ENCODE measurements at regions not wholly inside any gene's neighbourhood (a gene's known extent, or its start where the extent isn't known, plus 50 kb on each side); places are given as distances from the start of the nearest gene placed in this dataset.

DNA sequence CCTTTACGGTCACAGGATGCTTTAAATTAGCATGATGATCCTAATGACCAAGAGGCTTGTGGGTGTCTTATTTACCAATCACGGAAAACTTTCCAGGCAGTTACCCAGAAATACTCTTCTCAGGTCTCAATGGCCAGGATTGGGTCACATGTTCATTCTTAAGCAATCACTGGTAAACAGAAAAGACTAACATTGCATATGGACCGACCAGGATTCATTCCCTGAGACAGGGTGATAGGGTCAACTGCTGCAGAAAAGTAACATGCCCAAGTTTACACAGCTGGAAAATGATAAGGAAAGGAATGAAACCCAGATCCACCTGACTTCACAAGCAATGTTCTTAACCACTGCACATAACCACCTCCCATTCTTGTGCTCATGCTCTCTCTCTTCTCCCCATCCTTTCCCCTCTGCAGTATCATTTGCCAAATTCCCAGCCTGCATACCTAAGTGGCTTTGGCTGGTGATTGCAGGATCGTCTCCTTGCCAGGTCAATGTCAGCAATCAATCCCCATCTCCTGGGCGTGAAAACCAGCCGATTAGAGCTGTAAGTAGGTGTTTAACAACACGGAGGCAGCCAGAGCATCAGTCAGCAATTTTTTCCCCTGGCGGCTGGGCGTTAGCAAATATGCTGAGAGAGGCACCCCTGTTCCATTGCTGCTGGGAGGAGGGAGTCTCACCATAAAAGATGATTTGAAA, 219.4 kb downstream of the NMUR2 start:
- TF ChIP-seq, protein P1, sequence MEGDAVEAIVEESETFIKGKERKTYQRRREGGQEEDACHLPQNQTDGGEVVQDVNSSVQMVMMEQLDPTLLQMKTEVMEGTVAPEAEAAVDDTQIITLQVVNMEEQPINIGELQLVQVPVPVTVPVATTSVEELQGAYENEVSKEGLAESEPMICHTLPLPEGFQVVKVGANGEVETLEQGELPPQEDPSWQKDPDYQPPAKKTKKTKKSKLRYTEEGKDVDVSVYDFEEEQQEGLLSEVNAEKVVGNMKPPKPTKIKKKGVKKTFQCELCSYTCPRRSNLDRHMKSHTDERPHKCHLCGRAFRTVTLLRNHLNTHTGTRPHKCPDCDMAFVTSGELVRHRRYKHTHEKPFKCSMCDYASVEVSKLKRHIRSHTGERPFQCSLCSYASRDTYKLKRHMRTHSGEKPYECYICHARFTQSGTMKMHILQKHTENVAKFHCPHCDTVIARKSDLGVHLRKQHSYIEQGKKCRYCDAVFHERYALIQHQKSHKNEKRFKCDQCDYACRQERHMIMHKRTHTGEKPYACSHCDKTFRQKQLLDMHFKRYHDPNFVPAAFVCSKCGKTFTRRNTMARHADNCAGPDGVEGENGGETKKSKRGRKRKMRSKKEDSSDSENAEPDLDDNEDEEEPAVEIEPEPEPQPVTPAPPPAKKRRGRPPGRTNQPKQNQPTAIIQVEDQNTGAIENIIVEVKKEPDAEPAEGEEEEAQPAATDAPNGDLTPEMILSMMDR (IDR thresholded peaks at IDR 0.05), result no peak
- peaks cover 0 to 5% of the 10 kb centered on the region in 2 donors for H3K4me1 ChIP-seq
- H3K27ac ChIP-seq, result no peak overlapping the region
- H3K4me3 ChIP-seq, result no peak overlapping the region
- H3K36me3 ChIP-seq, result no peaks in the 10 kb centered on the region
- no peak for DNase-seq (ENCODE audit: low spot score in 2 of 2)
- intact Hi-C loops (cut with DNase I), result no loop called here
- no peaks in the 10 kb centered on the region for H3K9me3 ChIP-seq
- H3K27me3 ChIP-seq, result no peaks in the 10 kb centered on the region

DNA sequence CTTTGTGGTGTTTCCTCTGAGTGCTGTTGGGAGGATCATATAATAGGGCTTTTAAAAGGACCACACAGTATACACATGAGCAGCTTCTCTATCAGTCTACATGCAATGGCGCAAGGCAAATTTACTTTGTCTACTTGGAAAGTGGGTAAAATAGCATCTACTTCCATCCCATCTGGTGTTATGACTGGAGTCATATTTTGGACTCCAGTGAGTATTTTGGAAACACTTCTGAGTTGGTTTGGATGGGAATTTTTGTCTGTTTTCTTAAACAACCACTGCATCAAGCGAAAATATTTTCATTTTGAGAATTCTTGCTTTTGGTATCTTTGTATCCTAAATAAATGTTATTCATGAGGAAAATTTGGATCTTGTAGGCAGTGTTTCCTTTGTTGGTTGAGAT, 220.8 kb downstream of the NMUR2 start:
- Histone ChIP-seq H3K4me1 (peaks cover 0 to 5% of the 10 kb centered on the region in 2 donors), H3K4me3 (no peak overlapping the region)
- TF ChIP-seq, protein P1 (IDR thresholded peaks at IDR 0.05), result no peak

DNA sequence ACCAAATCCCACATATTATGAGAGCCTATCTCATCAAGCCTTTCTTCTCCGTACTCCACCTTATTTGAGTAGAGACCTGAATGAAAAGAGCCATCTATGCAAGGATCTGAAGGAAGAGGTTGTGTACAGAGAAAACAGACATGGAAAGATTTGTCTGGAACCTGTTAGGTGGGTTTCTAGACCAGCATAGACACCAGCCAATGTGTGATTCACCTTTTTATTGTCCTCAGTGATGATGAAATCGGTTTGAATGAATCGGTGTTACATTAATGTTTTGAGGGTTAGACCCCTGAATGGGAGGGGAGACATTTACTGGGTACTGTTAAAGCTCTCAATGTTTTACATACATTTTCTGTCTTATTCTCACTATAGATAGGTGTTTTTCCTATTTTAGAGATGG, 223.6 kb downstream of the NMUR2 start:
- no peak overlapping the region for H3K4me3 ChIP-seq
- H3K4me1 ChIP-seq, result peaks cover 0 to 2% of the 10 kb centered on the region in 2 donors
- H3K27ac ChIP-seq, result no peak overlapping the region
- TF ChIP-seq, protein P1 (IDR thresholded peaks at IDR 0.05), result no peak
- no peaks in the 10 kb centered on the region for H3K36me3 ChIP-seq
- intact Hi-C loops (cut with DNase I), result no loop called here
- H3K9me3 ChIP-seq, result no peaks in the 10 kb centered on the region
- DNase-seq (ENCODE audit: low spot score in 2 of 2), result no peak
- H3K27me3 ChIP-seq, result no peaks in the 10 kb centered on the region

More for the DNA sequence above, 220.8 kb downstream of the NMUR2 start:
- H3K27ac ChIP-seq, result no peak overlapping the region
- DNase-seq (ENCODE audit: low spot score in 2 of 2), result no peak
- no peaks in the 10 kb centered on the region for H3K36me3 ChIP-seq
- intact Hi-C loops (cut with DNase I), result no loop called here
- H3K27me3 ChIP-seq, result no peaks in the 10 kb centered on the region
- no peaks in the 10 kb centered on the region for H3K9me3 ChIP-seq

DNA sequence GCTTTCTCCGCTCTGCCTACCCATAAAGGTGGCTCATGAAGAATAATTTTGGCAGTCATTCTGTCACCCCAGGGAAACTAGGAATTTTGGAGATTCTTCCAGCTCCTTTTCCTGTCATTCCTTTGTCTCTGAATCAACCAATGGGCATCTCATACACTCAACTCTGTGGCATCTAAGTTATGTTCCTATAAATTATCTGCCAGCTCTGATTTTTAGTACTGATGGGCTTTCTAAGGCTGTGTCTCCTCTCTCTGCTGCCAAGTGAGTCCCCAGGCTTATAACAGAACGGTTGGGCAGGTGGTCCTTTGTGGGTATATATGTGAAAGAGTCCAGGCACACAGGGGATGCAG, 226.8 kb downstream of the NMUR2 start:
- TF ChIP-seq, protein P1 (IDR thresholded peaks at IDR 0.05), result no peak
- no peaks in the 10 kb centered on the region for H3K9me3 ChIP-seq
- no peaks in the 10 kb centered on the region for H3K4me1 ChIP-seq
- no peaks in the 10 kb centered on the region for H3K36me3 ChIP-seq
- no peaks in the 10 kb centered on the region for H3K27me3 ChIP-seq
- intact Hi-C loops (cut with DNase I), result no loop called here
- no peak overlapping the region for H3K27ac ChIP-seq
- H3K4me3 ChIP-seq, result no peak overlapping the region
- no peak for DNase-seq (ENCODE audit: low spot score in 2 of 2)

DNA sequence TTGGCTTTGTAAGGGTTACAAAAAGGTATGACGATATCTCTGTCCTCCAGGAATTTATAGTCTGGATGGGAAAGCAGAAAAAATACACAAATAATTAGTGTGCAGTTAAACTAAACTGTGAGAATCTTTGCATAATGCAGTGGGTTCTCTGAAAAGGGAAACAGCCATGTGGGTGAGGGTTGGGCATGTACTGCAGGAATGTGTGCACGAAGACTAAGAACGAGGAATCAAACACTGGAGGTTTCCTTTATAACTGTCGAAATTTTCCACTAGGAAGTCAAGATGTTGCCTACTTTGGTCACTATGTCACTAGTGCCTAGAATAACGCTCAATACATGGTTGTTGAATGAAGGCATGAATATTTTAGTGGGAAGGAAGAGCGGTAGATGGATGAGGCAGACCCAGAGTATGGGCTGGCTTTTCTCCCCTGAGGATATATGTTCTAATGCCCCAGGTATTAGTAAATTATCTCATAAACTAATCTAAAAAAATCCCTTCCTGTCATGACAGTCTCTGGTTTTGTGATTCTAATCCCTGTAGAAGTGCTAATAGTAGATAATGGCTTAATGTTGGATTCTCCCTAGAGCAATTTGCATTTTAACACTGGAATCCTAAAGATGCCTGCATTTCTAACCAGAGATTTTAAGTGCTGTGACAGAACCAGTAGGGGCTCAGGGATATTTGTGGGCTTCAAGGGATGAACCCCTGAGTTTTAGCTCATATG, 227.3 kb downstream of the NMUR2 start:
- no peaks in the 10 kb centered on the region for H3K36me3 ChIP-seq
- no peak for DNase-seq (ENCODE audit: low spot score in 2 of 2)
- no peaks in the 10 kb centered on the region for H3K9me3 ChIP-seq
- H3K4me1 ChIP-seq, result no peaks in the 10 kb centered on the region
- TF ChIP-seq, protein P1 (IDR thresholded peaks at IDR 0.05), result no peak
- no peak overlapping the region for H3K27ac ChIP-seq
- no peak overlapping the region for H3K4me3 ChIP-seq
- intact Hi-C loops (cut with DNase I), result no loop called here
- H3K27me3 ChIP-seq, result no peaks in the 10 kb centered on the region
